GM12874 (cell line): ENCODE measurements at regions not wholly inside any gene's neighbourhood (a gene's known extent, or its start where the extent isn't known, plus 50 kb on each side); places are given as distances from the start of the nearest gene placed in this dataset.

Experiments
- TF ChIP-seq, protein P1 (sequence below): IDR thresholded peaks from 2 replicates; pipeline ENCODE4 v1.5.1; 2011; ENCODE audit warnings: low read depth, mild to moderate bottlenecking, control low read depth, low read length, moderate library complexity; ENCODE audit not compliant: insufficient read depth

DNA sequence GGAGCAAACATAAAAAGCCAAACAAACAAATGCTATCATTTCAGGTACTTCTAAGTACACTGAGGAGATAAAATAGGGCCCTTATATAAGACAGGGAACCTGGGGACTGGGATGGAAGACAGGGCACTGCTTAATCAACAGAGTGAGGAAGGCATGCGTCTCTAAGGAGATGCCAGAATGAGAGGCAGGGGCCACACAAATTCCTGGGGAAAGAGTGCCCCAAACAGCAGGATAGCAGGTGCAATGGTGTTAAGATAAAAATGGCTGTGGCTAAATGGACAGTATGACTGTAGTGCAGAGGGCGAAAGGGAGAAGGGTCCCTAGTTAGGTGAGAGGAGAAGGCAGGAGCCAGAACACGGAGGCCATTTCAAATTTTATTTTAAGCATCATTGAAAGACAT, 113.9 kb downstream of the ZBTB18 start:
- TF ChIP-seq, protein P1, sequence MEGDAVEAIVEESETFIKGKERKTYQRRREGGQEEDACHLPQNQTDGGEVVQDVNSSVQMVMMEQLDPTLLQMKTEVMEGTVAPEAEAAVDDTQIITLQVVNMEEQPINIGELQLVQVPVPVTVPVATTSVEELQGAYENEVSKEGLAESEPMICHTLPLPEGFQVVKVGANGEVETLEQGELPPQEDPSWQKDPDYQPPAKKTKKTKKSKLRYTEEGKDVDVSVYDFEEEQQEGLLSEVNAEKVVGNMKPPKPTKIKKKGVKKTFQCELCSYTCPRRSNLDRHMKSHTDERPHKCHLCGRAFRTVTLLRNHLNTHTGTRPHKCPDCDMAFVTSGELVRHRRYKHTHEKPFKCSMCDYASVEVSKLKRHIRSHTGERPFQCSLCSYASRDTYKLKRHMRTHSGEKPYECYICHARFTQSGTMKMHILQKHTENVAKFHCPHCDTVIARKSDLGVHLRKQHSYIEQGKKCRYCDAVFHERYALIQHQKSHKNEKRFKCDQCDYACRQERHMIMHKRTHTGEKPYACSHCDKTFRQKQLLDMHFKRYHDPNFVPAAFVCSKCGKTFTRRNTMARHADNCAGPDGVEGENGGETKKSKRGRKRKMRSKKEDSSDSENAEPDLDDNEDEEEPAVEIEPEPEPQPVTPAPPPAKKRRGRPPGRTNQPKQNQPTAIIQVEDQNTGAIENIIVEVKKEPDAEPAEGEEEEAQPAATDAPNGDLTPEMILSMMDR = no peak

DNA sequence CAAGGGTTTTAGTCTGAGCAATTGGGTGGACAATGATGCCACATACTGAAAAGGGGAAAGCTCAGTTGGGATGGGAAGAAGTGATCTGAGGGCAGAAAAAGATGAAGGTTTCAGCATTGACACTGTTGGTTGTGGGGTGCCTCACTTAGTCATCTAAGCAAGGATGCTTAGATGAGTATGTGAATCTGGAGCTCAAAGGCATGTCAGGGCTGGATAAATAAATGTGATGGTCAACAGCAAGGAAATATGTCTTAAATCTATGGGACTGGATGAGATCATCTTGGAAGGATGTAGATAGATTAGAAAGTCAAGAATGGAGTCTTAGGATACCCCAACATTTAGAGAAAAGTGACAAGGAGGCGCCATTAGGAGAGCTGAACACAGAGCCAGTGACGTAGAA, 114.6 kb downstream of the ZBTB18 start:
- TF ChIP-seq, protein P1 = no peak

DNA sequence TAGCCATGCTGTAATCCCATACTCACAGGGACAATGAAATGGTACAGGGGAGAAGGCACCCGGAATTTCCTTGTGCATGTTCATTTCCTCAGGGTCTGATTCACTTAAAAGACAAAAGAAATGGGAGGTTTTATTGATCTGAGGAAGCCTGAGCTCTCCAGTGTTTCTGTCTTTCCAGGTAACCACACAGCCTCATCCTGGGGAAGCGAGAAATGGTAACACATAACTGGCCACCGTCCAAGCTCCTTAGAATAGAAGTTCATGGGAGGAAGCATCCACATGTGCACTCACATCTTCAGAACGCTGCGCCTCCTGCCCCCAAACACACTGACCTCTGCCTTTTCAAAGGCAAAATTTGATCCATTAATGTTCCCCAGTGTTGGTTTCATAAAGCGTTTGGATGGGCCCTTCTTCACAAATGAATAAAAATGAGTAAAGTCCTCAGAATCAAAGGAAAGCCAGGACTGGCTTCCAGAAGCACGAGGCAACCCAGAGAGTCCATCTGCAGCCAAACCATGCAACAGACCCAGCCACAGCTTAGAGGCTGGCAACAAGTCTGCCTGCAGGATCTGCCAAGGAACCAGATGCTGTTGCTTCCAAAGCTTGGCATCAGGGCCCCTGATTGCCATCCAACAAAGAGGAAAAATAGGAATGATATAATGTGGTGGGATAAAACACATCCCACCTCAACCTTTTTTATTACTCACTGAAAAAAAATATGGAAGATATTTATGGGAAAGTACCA, 120.3 kb downstream of the ZBTB18 start:
- TF ChIP-seq, protein P1 = no peak

DNA sequence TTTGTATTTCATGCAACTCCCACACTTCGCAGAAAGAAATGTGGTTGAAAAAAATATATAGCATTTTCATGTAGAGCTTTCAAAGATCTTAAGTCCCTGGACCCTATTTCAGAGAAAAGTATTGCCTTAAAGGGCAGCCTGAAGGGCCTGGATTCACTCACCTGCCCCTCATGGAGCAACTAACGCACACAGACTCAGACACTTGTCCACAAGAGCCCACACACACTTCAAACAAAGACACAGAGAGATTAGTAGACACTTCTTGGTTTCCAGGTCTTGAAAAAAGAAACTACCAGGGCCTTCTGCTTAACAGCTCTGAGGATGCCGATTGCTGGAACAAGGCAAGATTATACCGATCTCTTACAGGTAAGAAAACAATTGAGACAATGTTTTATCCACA, 122.2 kb downstream of the ZBTB18 start:
- TF ChIP-seq, protein P1 = no peak

DNA sequence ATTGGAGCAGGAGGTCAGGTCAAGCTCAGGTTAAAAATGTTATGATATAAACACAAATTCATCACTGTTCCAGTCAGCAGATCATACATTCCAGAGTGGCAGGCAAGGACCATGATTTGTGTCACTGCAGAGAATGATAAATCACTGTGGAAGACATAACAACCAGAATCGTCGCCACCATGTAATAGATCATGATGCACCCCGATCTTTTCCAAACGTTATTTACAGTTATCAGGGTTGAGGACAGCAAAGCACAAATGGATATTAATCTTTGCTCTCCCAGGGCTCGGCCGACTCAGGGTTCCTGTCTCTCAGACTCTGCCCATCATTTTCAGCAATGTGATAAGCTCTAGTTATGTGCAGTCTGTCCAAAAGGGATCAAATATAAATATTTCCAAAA, 122.7 kb downstream of the ZBTB18 start:
- TF ChIP-seq, protein P1 = no peak

DNA sequence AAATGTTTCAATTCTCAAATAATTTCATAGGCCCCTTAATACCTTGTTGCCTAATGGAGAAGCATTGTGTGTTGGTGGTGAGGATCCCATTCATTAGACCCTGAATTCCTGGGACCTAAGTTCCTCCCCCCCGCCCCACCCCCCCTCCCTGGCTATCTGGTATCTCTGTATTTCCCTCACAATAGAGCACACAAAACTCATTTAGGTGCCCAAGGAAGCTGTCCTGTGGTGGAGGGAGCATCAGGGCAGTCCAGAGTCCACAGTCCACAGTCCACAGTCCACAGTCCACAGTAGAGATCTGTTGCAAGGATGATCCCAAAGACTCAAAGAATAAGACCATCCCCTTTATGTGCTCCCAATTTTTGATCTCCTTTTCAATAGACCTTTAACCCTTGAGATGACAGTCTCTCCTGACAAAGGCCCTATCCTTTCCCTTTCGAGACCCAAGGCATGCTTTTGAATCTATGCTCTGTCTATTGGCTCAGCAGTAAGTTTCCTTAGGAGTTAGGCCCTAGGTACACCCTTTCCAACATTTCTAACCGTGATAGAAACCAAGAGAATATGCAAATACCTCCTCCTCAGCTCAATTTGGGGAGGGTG, 123.9 kb downstream of the ZBTB18 start:
- TF ChIP-seq, protein P1 = no peak

DNA sequence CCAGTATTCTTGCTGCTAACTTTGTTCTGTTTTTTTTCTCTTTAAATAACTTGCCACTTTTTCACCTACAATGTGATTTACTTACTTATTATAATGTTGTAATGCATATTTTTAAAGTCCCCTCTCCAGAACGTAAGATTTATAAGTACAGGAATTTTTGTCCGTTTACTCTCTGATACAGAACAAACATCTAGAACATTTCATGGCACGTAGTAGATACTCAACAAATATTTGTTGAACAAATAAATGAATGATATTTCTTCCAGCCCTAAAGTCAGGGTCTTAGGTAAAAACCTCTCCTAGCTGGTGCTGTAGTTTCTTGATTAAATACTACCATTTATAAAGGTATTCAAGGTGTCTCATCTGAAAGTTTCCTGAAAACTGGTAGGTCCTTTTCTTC, 125.1 kb downstream of the ZBTB18 start:
- TF ChIP-seq, protein P1 = no peak
